Stimulated activated CD4-positive, alpha-beta T cell treated with anti-CD3 and anti-CD28 coated beads, TNF-alpha, amount 100 ng/mL, for 1 hour (primary cell): ENCODE measurements at regions not wholly inside any gene's neighbourhood (a gene's known extent, or its start where the extent isn't known, plus 50 kb on each side); places are given as distances from the start of the nearest gene placed in this dataset.
"Not testable (repeated sequence)": the region's sequence is repeated elsewhere in the genome, so short reads cannot be mapped to it uniquely, and the experiment has no call there.

ENCODE experiments used
- DNase-seq, 3 donors: peaks; one replicate each; pipeline ENCODE4 v3.0.0-alpha.2; 2020; ENCODE audit warnings: low read depth in 3 of 3, low spot score in 1 of 3

DNA sequence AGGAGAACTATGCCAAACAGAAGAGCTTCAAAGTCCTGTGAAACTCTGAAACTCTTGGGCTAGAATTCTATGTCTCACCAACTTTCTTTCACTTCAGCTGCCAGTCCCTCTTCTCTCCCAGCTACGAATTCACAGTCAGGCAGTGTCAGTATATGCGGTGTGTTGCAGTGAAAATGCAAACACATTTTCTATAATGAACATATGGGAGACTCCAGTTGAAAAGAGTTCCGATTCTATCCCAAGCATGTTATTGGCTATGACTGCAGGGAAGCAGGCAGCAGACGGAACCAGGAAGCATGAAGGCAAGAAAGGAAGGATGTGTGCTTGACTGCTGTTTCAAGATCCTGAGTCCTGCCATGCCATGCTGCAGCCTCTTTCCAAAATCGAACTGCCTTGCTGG, 515.7 kb upstream of the TLE4 start:
- DNase-seq, result no peak

DNA sequence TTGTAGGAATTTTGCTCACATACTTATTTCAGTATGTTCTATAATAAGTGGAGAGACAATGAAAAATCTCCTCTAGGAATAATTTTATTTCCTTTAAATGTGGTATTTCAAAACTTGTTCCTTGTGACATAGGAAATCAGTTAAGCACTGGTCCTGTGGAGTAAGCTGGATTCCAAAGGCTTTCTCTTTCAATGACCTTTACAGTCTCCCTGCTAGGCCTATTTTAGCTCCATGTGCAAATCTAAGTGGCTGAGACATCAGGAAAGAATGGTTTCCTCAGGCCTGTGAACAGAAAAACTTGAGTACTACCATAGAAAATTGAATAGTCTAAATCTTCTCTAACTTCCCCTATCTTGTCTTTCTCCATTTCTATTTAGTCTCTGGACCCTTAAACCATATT, 514.2 kb upstream of the TLE4 start:
- no peak for DNase-seq

DNA sequence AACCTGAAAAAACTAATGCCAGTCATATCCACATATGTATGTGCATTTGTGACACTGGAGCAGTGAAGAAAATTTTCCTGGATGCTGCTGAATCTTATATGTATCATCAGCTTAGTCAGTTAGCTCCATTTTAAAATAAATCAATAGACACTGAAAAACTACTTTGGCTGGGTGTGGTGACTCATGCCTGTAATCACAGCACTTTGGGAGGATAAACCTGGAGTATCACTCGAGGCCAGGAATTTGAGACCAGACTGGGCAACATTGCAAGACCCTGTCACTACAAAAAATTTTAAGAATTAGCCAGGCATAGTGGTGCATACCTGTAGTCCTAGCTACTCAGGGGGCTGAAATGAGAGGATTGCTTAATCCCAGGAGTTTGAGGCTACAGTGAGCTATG, 511.0 kb upstream of the TLE4 start:
- DNase-seq, result no peak

GRCh38 chr9:79061752-79062616, 509.8 kb upstream of the TLE4 start:
- DNase-seq, result no peak

GRCh38 chr9:79073201-79073600, 498.6 kb upstream of the TLE4 start:
- DNase-seq, result no peak

DNA sequence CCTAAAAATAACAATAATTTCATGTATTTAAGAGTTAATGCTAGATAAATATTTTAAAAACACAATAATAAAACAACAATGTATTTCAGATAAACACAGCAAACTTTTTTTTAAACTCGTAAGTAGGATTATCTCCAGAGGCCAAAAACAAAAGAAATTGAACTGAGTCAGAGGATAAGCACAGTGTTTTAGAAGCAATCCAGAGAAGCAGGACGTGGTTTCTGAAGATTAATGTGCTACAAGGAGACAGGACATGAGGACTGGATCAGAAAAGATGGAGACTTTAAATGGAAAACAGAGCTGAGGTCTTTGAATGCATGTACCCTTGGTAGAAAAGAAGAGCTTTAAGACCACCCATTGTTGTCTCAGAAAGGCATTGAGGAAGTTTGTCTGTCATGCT, 491.2 kb upstream of the TLE4 start:
- no peak for DNase-seq

GRCh38 chr9:79083621-79084020, 488.1 kb upstream of the TLE4 start:
- DNase-seq, result no peak

- no peak for DNase-seq
Measured at GRCh38 chr9:79087133-79087532, 484.6 kb upstream of the TLE4 start.

DNA sequence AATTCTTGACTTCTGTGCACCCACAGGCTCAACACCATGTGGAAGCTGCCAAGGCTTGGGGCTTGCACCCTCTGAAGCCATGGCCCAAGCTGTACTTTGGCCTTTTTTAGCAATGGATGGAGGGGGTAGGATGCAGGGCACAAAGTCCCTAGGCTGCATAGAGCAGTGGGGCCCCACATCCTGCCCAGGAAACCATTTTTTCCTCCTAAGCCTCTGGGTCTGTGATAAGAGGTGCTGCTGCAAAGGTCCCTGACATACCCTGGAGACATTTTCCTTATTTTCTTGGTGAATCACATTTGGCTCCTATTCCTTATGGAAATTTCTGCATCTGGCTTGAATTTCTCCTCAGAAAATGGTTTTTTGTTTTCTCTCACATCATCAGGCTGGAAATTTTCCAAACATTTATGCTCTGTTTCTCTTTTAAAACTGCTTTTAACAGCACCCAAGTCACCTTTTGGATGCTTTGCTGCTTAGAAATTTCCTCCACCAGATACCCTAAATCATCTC, 482.7 kb upstream of the TLE4 start:
- DNase-seq, result no peak

- DNase-seq, result not testable (repeated sequence)
Measured at GRCh38 chr9:79089851-79090250, 481.9 kb upstream of the TLE4 start.

DNA sequence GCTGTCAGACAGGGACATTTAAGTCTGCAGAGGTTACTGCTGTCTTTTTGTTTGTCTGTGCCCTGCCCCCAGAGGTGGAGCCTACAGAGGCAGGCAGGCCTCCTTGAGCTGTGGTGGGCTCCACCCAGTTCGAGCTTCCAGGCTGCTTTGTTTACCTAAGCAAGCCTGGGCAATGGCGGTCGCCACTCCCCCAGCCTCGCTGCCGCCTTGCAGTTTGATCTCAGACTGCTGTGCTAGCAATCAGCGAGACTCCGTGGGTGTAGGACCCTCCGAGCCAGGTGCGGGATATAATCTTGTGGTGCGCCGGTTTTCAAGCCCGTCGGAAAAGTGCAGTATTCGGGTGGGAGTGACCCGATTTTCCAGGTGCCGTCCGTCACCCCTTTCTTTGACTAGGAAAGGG, 468.5 kb upstream of the TLE4 start:
- not testable (repeated sequence) for DNase-seq

DNA sequence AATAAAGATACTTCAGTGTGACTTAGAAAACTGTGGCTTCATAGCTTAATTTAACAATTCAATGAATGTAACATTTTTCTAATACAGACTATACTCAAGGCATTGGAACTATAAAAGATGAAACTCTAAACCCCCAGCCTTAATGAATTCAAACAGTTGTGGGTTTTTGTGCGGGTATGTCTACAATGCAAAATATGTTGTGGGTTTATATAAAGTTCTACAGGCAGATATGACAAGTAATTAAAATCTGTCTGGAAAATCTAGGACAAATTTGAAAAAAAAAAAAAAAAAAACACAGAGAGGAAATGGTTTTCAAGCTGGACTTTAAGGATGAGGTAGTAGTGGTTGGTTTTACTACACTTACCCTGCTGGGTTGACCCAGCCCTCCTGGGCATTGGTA, 467.5 kb upstream of the TLE4 start:
- no peak for DNase-seq

- no peak for DNase-seq
Measured at GRCh38 chr9:79104951-79105350, 466.8 kb upstream of the TLE4 start.

DNA sequence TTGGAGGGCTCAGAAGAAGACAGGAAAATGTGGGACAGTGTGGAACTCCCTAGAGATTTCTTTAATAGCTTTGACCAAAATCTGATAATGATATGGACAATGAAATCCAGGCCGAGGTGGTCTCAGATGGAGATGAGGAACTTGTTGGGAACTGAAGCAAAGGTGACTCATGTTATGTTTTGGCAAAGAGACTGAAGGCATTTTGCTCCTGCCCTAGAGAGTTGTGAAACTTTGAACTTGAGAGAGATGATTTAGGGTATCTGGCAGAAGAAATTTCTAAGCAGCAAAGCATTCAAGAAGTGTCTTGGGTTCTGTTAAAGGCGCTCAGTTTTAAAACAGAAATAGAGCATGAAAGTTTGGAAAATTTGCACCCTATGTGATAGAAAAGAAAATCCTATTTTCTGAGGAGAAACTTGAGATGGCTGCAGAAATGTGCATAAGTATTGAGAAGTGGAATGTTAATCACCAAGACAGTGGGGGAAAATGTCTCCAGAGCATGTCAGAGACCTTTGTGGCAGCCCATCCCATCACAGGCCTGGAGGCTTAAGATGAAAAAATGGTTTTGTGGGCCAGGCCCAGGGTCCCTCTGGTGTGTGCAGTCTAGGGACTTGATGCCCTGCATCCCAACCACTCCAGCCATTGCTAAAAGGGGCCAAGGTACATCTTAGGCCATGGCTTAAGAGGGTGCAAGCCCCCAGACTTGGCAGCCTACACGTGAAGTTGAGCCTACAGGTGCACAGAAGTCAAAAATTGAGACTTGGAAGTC, 463.7 kb upstream of the TLE4 start:
- DNase-seq, result no peak

DNA sequence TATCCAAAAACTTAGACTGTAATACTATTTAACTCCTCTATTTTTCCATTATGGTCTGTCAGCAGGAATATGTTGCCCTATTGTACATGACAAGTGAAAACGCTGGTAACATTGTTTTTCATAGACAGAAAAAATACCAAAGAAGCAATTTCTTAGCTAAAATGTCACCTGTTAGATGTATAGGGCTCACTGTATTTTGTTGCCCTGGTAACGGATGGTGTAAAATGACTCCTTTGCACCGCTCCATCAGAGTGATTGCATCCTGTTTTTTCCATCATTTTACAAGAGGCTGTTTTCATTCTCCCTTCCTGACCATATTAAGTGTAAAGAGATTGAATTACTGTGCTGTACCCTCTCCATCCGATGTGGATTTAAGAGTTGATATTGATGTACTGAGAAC, 460.1 kb upstream of the TLE4 start:
- no peak for DNase-seq

GRCh38 chr9:79115176-79115575, 456.6 kb upstream of the TLE4 start:
- DNase-seq, result no peak

- DNase-seq, result no peak
Measured at GRCh38 chr9:79116041-79116440, 455.7 kb upstream of the TLE4 start.

GRCh38 chr9:79116709-79117108, 455.1 kb upstream of the TLE4 start:
- no peak for DNase-seq

DNA sequence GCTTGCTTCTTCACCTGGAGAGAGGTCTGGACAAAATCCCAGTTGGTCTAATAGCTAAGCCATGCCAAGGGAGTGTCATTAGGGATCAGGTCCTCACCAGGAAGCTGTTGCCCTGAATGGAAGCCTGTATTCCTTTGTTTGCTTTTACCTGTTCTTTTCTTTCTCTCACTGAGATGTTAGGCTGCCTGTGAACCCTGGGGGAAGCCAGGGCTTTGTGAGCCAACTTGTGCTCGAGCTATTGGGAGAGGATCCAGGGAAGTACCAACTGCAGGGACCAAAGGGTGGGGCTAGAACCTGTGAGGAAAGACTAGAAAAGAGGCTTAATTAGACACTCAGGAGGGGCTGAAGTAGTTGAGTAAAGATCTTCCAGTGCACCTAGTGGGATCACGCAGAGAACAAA, 451.2 kb upstream of the TLE4 start:
- no peak for DNase-seq

- no peak for DNase-seq
Measured at GRCh38 chr9:79120941-79121340, 450.8 kb upstream of the TLE4 start.

DNA sequence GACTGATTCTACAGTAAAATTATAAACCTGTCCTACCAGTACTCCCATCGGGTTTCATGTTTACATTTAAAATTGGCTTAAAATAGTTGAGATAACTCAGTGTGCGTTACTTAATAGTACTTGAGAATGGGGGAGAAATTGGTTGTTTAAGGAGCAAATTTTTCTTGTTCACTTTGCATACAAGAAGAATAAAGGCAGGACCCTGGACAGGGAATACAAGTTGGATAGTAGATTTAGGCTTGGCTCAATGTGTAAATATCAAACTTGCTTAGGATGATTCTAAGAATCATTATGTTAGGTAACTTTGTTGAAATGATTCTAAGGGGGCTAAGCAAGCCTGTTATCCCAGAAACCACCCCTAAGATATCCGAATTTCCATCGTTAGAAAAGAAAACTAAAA, 448.4 kb upstream of the TLE4 start:
- DNase-seq, result no peak

GRCh38 chr9:79127661-79128060, 444.1 kb upstream of the TLE4 start:
- DNase-seq, result no peak
